Erythroblast (primary cell): ENCODE measurements at regions not wholly inside any gene's neighbourhood (a gene's known extent, or its start where the extent isn't known, plus 50 kb on each side); places are given as distances from the start of the nearest gene placed in this dataset.

Experiments
- GATA1 ChIP-seq: IDR thresholded peaks from 2 replicates; pipeline ENCODE4 v1.6.1; 2011; ENCODE audit warnings: low read depth, mild to moderate bottlenecking, control low read depth, low read length, moderate library complexity
- POLR2A ChIP-seq: IDR thresholded peaks from 2 replicates; pipeline ENCODE4 v1.6.1; 2011; ENCODE audit warnings: mild to moderate bottlenecking, low read length

DNA sequence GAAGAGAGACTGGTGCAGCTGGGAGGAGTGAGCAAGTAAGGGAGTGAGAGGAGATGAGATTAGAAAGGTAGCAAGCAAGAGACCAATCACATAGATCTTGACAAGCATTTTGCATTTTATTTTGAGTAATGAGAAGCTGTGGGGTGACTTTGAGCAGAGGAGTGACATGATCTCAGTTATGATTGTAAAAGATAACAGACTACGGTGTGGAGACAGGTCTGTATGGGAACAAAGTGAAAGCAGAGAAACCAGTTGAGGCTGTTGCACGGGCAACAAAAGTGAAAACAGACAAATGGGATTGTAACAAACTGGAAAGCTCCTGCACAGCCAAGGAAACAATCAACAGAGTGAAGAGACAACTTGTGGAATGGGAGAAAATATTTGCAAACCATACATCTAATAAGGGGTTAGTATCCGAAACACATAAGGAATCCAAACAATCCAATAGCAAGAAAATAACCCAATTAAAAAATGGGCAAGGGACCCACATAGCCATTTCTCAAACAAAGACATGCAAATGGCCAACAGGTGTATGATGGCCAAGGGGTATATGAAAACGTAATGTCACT, 68.4 kb downstream of the SNRPE start:
- TF ChIP-seq POLR2A (no peak), GATA1 (no peak)
